ENCODE measurements at regions not wholly inside any gene's neighbourhood (a gene's known extent, or its start where the extent isn't known, plus 50 kb on each side); places are given as distances from the start of the nearest gene placed in this dataset.

GRCh38 chr14:98240376-98240775, 1031.6 kb downstream of the BCL11B start:
- Mint-ChIP-seq H3K36me3 (ENCODE audit: insufficient read depth, unreplicated experiment) (no peaks in the 10 kb centered on the region), H3K4me1 (ENCODE audit: low read depth, unreplicated experiment) (no peaks in the 10 kb centered on the region), H3K27me3 (ENCODE audit: insufficient read depth, unreplicated experiment) (peaks cover 7% of the 10 kb centered on the region), H3K9me3 (ENCODE audit: unreplicated experiment) (no peaks in the 10 kb centered on the region), H3K4me3 (ENCODE audit: unreplicated experiment) (no peak overlapping the region), H3K27ac (ENCODE audit: unreplicated experiment) (no peak overlapping the region)
- no peak for TF ChIP-seq CTCF (IDR thresholded peaks at IDR 0.05; ENCODE audit: insufficient read depth in 1 of 2, low read depth in 1 of 2, low read length in 1 of 2, severe bottlenecking in 1 of 2, unreplicated experiment in 1 of 2)
- DNase-seq: no peak
- Histone ChIP-seq H3K36me3 (ENCODE audit: control insufficient read depth, insufficient read depth, low read length) (no peaks in the 10 kb centered on the region), H3K9me3 (no peaks in the 10 kb centered on the region), H3K27me3 (replicated peaks; ENCODE audit: control insufficient read depth, insufficient read depth, low read length) (no peaks in the 10 kb centered on the region), H3K4me3 (ENCODE audit: low read depth, low read length) (no peak overlapping the region), H3K4me1 (no peaks in the 10 kb centered on the region)
- ChIA-PET CTCF (no interaction called here), POLR2A (no interaction called here)
- BruUV-seq (replicated peaks): no TSS peak
- intact Hi-C loops (cut with micrococcal nuclease; ENCODE audit: unreplicated experiment): no loop called here

GRCh38 chr14:98242903-98243302, 1029.1 kb downstream of the BCL11B start:
- intact Hi-C loops (cut with micrococcal nuclease; ENCODE audit: unreplicated experiment): no loop called here
- H3K9me3 ChIP-seq: no peaks in the 10 kb centered on the region
- TF ChIP-seq CTCF (IDR thresholded peaks at IDR 0.05; ENCODE audit: insufficient read depth in 1 of 2, low read depth in 1 of 2, low read length in 1 of 2, severe bottlenecking in 1 of 2, unreplicated experiment in 1 of 2): no peak
- Mint-ChIP-seq H3K4me3 (ENCODE audit: unreplicated experiment) (no peak overlapping the region), H3K9me3 (ENCODE audit: unreplicated experiment) (no peaks in the 10 kb centered on the region), H3K27ac (ENCODE audit: unreplicated experiment) (no peak overlapping the region), H3K4me1 (ENCODE audit: low read depth, unreplicated experiment) (no peaks in the 10 kb centered on the region), H3K27me3 (ENCODE audit: insufficient read depth, unreplicated experiment) (peaks cover 10% of the 10 kb centered on the region), H3K36me3 (ENCODE audit: insufficient read depth, unreplicated experiment) (no peaks in the 10 kb centered on the region)
- H3K36me3 ChIP-seq (ENCODE audit: control insufficient read depth, insufficient read depth, low read length): no peaks in the 10 kb centered on the region
- H3K4me3 ChIP-seq (ENCODE audit: low read depth, low read length): no peak overlapping the region
- ChIA-PET POLR2A (no interaction called here), CTCF (no interaction called here)
- DNase-seq: no peak
- no TSS peak for BruUV-seq (replicated peaks)
- no peaks in the 10 kb centered on the region for H3K27me3 ChIP-seq (replicated peaks; ENCODE audit: control insufficient read depth, insufficient read depth, low read length)
- H3K4me1 ChIP-seq: no peaks in the 10 kb centered on the region

- no peaks in the 10 kb centered on the region for H3K36me3 Mint-ChIP-seq (ENCODE audit: insufficient read depth, unreplicated experiment)
- no peak overlapping the region for H3K27ac Mint-ChIP-seq (ENCODE audit: unreplicated experiment)
- no peaks in the 10 kb centered on the region for H3K9me3 Mint-ChIP-seq (ENCODE audit: unreplicated experiment)
- H3K27me3 Mint-ChIP-seq (ENCODE audit: insufficient read depth, unreplicated experiment): peaks cover 10% of the 10 kb centered on the region
- TF ChIP-seq CTCF (IDR thresholded peaks at IDR 0.05; ENCODE audit: insufficient read depth in 1 of 2, low read depth in 1 of 2, low read length in 1 of 2, severe bottlenecking in 1 of 2, unreplicated experiment in 1 of 2): no peak
- Histone ChIP-seq H3K4me1 (no peaks in the 10 kb centered on the region), H3K36me3 (ENCODE audit: control insufficient read depth, insufficient read depth, low read length) (no peaks in the 10 kb centered on the region), H3K4me3 (ENCODE audit: low read depth, low read length) (no peak overlapping the region), H3K27me3 (replicated peaks; ENCODE audit: control insufficient read depth, insufficient read depth, low read length) (no peaks in the 10 kb centered on the region), H3K9me3 (no peaks in the 10 kb centered on the region)
- H3K4me1 Mint-ChIP-seq (ENCODE audit: low read depth, unreplicated experiment): no peaks in the 10 kb centered on the region
- H3K4me3 Mint-ChIP-seq (ENCODE audit: unreplicated experiment): no peak overlapping the region
- intact Hi-C loops (cut with micrococcal nuclease; ENCODE audit: unreplicated experiment): no loop called here
- no peak for DNase-seq
- POLR2A ChIA-PET: no interaction called here
- CTCF ChIA-PET: no interaction called here
- BruUV-seq (replicated peaks): no TSS peak
Measured at GRCh38 chr14:98243332-98243731, 1028.7 kb downstream of the BCL11B start.

Measured in Caco-2 (cell line).